HG02970 (cell line): ENCODE measurements at regions not wholly inside any gene's neighbourhood (a gene's known extent, or its start where the extent isn't known, plus 50 kb on each side); places are given as distances from the start of the nearest gene placed in this dataset.

Experiments used
- ATAC-seq: cut with Tn5 transposase; IDR thresholded peaks from one replicate; pipeline ENCODE4 v1.9.1; 2021; ENCODE audit warnings: mild to moderate bottlenecking, moderate library complexity, moderate number of reproducible peaks; ENCODE audit not compliant: unreplicated experiment, low FRiP score

DNA sequence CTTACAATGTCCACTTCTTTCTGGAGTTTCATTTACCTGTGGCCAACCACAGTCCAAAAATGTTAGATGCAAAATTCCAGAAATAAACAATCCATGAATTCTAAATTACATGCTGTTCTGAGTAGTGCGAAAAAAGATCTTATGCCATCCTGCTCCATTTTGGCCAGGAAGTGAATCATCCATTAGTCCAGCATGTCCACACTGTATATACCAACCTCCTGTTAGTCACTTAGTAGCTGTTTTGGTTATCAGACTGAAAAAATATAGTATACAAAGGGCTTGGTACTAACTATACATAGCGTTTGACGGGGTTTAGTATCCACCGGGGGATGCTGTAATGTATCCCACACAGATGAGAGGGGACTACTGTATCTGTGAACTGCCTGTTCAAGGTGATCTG, 618.0 kb upstream of the ARGLU1 start:
- ATAC-seq: no peak

DNA sequence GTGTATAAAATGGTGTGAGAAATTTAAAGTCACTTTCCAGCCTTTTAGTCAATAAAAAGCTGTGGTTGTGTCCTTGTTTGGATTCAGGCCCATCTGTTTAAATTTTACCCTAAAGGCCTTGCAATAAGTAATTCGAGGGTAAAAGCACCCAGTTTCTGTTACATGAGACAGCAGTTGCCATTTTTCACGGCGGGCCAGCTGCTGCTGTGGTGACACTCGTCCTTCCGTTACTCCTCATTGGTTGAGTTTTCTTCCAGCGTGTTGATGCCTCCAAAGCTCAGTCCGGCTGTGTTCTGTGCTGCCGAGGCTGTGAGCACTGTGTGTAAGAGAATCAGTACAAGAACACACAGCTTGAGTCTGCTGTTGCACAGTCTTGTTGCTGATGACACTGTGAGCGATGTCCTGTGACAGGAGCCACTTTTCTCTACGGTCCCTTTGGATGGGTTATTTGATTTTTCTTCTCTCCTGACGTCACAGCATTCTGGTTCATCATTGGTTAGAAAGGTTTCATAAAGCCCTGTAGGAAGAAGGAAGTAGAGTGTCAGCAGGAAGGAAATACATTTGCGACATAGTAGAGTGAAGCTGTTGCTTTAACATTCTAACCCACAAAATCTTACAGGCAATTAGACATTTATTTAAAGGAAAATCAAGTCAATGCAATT, 602.5 kb upstream of the ARGLU1 start:
- ATAC-seq: no peak

DNA sequence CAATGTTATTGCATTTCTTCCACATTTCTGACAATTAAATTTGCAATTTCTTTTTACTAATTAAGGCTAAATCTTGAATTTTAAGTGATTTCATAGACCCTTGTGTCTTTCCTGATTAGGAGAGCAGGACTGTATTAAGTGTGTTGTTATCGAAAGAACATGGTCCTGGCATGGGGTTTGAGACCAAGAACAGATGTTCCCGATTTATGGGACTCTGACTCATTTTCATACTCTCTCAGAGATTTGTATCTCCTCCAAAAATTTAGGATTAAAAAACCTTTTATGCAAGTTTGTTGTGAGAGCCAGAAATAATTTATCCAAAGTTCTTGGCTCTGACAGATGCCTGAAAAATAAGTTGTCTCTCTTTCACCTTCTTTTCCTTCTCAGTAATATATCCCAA, 589.3 kb upstream of the ARGLU1 start:
- no peak for ATAC-seq

- ATAC-seq: no peak
Measured at GRCh38 chr13:107144432-107144831, 576.5 kb upstream of the ARGLU1 start.

DNA sequence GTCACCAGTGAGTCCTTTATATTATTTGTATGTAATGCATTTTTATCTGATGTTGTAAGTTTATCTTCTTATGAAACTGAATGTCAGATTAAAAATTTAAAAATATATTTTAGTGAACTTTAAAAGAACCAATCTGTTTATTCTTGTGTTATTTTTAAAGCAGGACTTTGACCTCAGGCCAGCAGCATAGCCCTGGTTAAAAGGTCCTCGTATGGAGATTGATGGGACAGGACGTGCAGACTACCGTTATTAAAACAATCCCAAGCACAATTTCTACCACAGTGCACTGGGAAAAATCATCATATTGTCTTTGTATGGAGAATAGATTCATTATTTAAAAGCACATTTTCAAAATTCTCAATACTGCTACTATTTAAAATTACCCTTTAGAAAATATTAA, 573.8 kb upstream of the ARGLU1 start:
- no peak for ATAC-seq

DNA sequence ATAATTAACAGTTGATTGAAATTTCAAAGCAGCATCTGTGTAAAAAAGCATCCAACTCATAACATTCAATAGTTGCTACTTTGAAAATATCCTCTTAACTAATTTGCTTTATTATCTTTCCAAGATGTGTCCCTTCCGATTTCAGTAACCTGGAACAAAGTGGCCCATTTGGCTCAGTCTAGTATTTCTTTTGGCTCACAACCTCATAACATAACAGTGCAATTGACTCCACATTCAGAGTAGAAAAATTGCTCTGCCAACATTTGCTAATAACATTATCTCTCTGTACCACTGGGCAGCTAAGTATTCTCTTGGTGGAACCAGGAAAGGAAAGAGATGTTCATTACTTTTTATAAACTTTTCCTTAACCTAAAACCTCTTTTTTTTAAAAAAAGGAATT, 571.1 kb upstream of the ARGLU1 start:
- no peak for ATAC-seq

- no peak for ATAC-seq
Measured at GRCh38 chr13:107138486-107138885, 570.5 kb upstream of the ARGLU1 start.

DNA sequence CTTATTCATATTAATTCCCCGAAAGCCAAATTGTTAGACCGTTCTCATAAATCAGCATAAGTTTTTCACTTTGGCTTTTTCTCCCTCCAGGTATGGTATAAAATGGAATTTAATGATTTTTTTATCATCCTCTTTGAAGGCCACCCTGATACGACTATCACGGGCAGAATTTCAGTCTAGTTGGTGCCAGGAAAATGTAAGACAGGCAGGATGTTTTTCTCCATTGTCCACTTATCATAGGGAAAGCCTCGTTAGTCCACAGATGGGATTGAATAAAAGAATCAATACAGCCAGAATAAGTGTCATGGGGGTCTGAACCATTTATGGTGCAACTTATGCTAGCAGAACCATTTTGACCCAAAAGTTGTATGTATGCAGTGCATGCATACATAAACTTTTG, 566.0 kb upstream of the ARGLU1 start:
- ATAC-seq: no peak

DNA sequence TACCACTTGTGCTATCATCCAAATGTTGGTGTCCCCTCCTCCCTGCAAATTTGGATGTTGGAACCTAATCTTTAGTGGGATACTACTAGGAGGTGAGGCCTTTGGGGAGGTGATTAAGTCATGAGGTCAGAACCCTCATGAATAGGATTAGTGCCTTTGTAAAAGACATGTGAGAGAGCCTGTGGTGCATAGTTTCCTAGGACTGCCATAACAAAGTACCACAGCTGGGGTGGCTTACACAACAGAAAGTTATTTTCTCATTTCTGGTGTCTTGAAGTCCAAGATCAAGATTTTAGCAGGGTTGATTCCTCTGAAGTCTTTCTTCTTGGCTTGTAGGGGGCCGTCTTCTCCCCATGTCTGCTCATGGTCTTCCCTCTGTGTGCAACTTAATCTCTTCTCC, 562.6 kb upstream of the ARGLU1 start:
- ATAC-seq: no peak

GRCh38 chr13:107124730-107125129, 556.8 kb upstream of the ARGLU1 start:
- ATAC-seq: no peak

- no peak for ATAC-seq
Measured at GRCh38 chr13:107124129-107124718, 556.3 kb upstream of the ARGLU1 start.

DNA sequence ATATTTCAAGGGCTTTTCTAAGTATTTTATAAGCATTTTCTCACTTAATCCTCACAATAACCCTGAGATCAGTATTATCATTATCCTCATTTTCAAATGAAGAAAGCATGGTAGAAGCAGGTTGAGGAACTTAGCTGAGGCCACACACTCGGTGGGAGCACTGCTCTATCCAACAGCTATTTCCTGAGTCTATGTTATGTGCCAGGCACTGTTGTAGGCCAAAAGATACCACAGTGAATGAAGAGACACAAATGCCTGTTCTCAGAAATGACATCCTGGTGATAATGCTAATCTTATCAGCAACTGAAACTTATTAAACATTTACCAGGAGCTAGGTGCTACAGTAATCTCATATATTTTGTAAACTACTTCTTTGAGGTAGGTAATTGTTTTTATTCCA, 553.9 kb upstream of the ARGLU1 start:
- no peak for ATAC-seq

- no peak for ATAC-seq
Measured at GRCh38 chr13:107119989-107120881, 552.3 kb upstream of the ARGLU1 start.

GRCh38 chr13:107118506-107118905, 550.6 kb upstream of the ARGLU1 start:
- ATAC-seq: no peak

- ATAC-seq: no peak
Measured at GRCh38 chr13:107117327-107118012, 549.5 kb upstream of the ARGLU1 start.

GRCh38 chr13:107113387-107113786, 545.5 kb upstream of the ARGLU1 start:
- ATAC-seq: no peak

GRCh38 chr13:107111248-107111647, 543.3 kb upstream of the ARGLU1 start:
- no peak for ATAC-seq

DNA sequence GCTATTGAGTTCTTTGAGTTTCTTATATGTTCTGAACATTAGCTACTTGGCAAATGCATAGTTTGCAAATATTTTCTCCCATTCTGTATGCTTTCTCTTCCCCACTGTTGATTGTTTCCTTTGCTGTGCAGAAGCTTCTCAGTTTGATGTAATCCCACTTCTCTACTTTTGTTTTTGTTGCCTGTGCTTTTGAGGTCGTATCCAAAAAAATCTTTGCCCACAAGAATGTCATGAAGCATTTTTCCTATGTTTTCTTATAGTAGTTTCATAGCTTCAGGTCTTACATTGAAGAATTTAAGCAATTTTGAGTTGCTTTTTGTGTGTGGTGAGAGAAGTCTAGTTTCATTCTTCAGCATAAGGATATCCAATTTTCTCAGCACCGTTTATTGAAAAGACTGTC, 536.7 kb upstream of the ARGLU1 start:
- ATAC-seq: no peak

DNA sequence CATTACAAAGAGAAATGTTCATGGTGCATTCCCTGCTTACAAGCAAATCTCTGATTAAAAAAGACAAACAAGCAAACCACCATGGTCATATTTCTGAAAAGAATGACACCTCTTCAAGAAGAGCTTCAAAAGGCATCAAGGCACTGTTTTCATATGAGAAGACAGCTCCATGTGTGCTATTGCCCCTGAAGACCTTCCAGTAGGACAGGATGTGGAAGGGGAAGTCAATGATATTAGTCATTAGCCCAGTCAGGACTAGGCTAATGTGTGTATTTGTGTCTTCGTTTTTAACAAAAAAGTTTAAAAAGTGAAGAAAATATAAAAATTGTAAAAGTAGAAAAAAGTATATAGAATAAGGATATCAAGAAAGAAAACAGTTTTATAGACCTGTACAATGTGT, 534.7 kb upstream of the ARGLU1 start:
- ATAC-seq: no peak

GRCh38 chr13:107099661-107100060, 531.7 kb upstream of the ARGLU1 start:
- ATAC-seq: no peak

DNA sequence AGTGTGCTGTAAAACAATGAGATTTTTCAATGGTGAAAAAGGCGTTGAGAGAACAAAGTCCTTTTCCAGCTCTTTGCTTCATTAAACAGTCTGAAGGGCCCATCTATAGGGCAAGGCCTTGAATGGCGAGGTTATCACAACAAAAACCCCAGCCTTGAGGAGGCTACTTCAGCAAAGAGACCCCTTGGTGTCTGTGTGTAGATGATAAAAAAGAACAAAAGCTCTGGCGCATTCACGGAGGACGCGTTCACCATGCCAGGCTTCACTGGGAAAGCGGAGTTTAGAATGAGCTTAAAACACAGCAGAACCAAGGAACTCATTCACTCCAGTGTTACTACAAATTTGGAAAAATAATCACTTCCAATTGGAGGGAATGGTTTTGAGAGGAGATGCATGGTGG, 530.0 kb upstream of the ARGLU1 start:
- no peak for ATAC-seq
